ENCODE measurements at regions not wholly inside any gene's neighbourhood (a gene's known extent, or its start where the extent isn't known, plus 50 kb on each side); places are given as distances from the start of the nearest gene placed in this dataset.
"Not testable (repeated sequence)": the region's sequence is repeated elsewhere in the genome, so short reads cannot be mapped to it uniquely, and the experiment has no call there.

DNA sequence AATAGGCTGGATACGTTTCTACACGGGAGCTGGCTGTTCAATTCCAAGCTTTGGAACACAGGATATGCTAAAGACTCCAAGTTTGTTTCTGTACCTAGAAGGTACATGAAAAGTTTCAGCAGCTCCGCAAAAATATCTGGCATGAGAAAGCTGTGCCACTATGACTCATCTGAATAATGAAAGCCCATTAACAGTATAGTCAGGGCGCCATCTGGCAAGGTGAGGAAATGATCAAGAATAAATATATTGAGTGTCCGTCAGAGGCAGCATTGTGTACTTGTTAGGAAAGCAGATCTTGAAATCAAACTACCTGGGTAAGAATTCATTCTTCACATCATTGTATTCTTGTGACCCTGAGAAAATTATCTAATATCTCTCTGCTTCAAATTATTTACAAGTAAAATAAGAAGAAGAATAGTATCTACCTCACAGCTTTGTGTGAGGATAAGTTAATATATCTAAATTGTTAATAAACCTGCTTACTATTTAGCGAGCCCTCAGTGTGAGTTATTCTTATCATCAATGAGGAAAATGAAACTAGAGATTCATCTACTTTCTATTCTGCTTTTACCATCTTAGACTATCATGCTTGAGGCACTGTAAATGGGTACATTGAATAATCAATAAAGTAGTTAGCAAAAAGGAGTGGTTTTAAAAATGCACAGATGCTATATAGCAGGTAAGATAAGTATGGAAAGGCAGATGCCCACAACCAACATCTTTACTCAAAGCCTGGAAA, 53.5 kb downstream of the FSCB start:
- no peak for DNase-seq

- DNase-seq = not testable (repeated sequence)
Measured at GRCh38 chr14:44450232-44450631, 56.9 kb downstream of the FSCB start.

- no peak for DNase-seq
Measured at GRCh38 chr14:44449680-44450079, 57.4 kb downstream of the FSCB start.

DNA sequence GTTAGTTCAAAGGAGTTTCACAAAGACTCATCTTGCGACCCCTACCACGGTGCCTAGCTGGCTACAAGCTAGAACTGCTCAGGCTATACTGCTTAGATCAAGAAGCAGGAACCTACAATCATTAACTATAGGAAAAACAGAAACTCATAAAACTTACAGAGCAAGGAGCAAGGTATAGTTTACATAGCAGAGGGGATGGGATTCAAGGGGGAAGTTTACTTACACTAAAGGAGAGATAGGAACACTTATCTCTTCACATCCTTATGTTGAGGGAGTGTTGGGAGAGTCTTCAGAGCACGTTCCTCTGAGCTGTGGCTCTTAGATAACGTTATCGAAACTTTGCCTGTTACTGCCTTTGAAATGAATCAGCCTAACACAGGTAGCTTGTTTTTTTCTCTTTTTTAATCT, 58.1 kb downstream of the FSCB start:
- no peak for DNase-seq

GRCh38 chr14:44446965-44447364, 60.1 kb downstream of the FSCB start:
- DNase-seq = no peak

- no peak for DNase-seq
Measured at GRCh38 chr14:44444454-44444853, 62.6 kb downstream of the FSCB start.

GRCh38 chr14:44438936-44439335, 68.1 kb downstream of the FSCB start:
- no peak for DNase-seq

- no peak for DNase-seq
Measured at GRCh38 chr14:44438221-44438620, 68.9 kb downstream of the FSCB start.

DNA sequence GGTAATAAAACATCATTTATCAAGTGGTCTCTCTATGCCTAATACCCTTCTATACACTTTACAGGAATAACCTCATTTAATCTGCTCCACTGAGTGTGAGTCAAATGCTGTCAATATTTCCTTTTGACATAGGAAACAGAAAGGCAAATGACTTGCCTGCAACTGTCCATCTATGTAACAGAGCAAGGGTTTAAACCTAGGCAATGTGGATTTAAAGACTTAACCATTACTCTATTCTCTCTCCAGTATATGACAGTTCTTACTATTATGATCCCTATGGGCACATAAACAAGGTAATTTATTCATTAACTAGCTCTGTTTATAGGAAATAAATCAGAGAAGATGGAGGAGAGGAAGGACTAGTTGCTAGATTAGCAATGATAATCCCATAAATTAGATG, 70.6 kb downstream of the FSCB start:
- DNase-seq = no peak

GRCh38 chr14:44428231-44428945, 78.7 kb downstream of the FSCB start:
- DNase-seq = no peak

DNA sequence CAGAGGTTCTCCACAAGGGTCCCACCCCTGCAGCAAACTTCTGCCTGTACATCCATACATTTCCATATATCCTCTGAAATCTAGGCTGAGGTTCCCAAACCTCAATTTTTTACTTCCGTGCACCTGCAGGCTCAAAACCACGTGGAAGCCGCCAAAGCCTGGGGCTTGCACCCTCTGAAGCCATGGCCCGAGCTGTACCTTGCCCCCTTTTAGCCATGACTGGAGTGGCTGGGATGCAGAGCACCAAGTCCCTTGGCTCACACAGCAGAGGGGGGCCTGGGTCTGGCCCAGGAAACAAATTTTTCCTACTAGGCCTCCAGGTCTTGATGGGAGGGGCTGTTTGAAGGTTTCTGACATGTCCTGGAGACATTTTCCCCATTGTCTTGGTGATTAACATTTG, 84.4 kb downstream of the FSCB start:
- DNase-seq = no peak

GRCh38 chr14:44420226-44420625, 86.9 kb downstream of the FSCB start:
- DNase-seq = peak; percentile 85

DNA sequence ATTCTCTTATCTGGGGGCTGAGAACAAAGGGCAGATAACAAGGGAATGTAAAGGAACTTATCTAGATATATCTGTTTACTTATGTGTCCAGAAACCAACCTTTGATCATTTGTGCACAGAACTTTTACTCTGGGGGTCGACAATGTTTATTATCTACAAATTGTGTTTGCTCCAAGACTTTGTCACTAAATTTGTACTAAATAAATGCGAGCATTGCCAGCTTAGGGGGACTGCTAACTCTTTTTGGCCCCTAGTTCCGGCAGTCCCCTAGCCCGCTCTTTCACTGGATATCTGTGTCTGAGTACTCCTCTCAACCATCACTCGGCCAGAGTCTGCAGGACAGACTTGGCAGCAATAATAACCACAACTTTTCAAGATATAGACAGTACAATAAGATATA, 88.2 kb downstream of the FSCB start:
- DNase-seq = no peak

DNA sequence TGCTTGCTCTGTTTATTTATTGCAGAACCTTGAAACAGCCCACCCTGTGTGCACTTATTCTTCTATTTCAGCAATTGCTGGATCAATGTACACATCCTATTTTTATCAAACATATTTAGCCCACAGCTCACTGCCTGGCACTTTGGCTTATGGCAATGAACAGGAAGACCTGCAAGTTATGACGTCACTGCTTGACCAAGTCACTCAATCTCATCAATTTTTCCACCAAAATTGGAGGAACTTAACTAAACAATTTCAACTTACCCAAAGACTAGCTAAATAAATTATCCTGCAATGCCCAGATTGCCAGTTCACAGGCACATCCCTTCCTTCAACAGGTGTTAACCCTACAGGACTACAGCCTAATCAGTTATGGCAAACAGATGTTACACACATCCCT, 89.3 kb downstream of the FSCB start:
- no peak for DNase-seq

- DNase-seq = no peak
Measured at GRCh38 chr14:44414646-44415045, 92.4 kb downstream of the FSCB start.

DNA sequence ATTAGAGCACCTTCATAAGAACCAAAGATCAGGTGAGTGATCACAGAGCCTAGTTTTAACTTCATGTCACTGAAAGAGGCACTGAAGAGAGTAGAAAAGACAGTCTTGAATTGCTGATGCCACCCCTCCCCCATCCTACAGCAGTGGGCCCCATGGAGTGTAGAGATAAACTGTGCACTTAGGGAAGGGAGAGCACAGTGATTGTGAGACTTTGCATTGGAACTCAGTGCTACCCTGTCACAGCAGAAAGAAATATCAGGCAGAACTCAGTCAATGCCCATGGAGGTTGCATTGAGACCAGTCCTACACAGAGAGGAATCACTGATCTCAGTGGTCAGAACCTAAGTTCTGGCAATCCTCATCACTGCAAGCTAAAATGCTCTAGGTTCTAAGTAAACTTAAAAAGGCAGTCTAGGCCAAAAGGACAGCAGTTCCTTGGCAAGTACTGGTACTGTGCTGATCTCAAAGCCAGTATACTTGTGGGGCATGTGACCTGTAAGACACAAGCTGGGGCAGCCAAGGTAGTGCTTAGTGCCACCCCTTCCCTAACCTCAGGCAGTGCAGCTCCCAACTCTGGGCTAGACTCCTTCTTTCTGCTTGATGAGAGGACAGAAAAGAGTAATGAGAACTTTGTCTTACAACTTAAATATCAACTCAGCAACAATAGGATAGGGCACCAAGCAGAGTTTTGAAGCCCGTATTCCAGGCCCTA, 94.1 kb downstream of the FSCB start:
- DNase-seq = no peak

DNA sequence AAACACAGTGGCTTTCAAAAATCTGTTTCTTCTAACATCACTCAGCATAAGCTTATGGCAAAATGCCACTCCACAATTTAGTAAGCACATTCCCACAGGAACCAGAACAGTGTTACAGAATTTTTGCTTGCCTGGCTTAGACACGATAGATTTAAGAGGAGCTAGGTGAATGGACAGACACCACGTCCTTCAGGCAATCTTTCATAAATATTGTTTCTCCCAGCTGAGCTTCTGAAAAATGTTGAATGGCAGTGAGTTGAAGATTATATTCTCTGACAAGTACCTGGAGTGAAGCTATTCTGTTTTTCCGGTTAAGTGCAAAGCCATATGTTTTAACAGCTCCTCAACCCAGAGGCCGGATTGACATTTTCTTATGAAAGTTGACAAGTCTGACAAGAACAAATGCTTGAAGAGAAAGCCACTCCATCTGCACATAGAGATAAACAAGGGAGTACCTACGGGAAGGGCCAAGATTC, 102.0 kb downstream of the FSCB start:
- peak; percentile 9 for DNase-seq

DNA sequence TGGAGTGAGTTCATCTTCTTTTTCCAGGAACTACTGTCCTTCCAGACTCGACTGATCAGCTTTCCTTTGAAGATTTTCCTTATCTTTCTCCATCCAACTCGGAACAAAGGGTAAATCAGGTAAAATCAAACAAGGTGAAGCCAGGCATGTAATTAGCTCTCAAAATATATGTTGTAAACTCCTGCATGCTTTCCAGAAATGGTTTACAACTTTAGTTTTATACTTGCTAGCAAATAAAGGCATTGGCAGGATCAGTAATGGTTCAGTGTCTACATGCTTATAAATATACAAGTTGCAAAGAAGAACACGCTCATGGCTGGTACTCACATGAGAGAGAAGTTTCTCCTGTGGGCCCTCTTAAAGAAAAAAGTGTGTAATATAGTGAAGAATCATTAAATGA, 102.5 kb downstream of the FSCB start:
- DNase-seq = no peak

DNA sequence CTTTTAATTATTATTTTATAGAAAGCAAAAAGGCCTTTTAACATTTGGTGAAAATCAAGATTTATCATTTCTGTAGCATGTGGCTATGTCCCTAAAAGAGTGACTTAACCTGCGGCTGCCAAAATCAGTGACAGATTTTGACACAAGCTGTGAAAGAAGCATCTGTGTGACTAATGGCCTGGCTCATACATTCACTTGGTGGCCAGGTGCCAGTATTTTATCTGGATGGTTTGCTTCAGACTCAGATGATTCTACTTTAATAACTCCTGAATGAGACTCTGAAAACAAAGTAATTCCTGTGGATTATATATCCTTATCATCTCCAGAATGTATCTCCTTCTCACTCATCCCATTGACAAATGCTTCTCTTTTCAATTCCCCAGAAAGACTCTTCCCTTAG, 103.0 kb downstream of the FSCB start:
- peak; percentile 5 for DNase-seq

- no peak for DNase-seq
Measured at GRCh38 chr14:44403193-44403592, 103.9 kb downstream of the FSCB start.

DNA sequence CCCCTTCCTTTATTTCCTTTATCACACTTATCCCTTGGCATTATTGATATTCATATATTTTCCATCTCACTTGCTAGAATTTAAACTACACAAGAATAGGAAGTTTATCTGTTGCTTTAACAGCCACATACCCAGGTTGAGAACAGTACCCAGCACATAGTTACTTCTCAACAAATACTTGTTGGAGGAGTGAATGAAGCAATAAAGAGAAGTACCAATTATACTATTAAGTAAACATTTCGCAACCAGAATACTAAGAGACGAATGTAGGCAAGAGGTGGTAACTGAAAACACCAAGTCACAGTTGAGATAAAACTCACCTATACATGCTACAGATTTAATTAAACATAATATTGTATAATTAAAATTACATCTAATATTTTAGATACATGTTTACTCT, 110.9 kb downstream of the FSCB start:
- no peak for DNase-seq

DNA sequence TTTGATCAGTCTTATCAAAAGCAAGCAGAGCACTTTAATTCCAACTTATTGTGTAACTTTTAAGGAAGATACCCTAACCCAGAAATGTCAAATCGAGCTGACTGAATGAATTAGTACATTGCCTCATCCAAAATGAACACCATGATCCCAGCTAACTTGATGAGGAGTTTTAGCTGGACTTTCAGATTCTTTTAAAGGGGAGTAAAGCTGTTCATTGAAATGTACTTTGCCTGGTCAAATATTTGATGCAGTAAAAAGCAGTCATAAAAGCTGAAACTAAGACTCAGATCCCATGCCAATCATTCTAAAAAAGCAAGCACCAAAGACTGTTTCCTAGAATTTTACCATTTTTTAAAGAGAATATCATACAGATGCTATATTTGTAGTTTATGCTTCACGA, 114.1 kb downstream of the FSCB start:
- DNase-seq = no peak

- no peak for DNase-seq
Measured at GRCh38 chr14:44388306-44388705, 118.8 kb downstream of the FSCB start.
